Fibroblast of peridontal ligament (primary cell): ENCODE measurements at regions not wholly inside any gene's neighbourhood (a gene's known extent, or its start where the extent isn't known, plus 50 kb on each side); places are given as distances from the start of the nearest gene placed in this dataset.
"Not testable (repeated sequence)": the region's sequence is repeated elsewhere in the genome, so short reads cannot be mapped to it uniquely, and the experiment has no call there.

Experiments
- DNase-seq: peaks from one replicate; pipeline ENCODE4 v3.0.0-alpha.2; 2010; ENCODE audit errors: extremely low read depth

DNA sequence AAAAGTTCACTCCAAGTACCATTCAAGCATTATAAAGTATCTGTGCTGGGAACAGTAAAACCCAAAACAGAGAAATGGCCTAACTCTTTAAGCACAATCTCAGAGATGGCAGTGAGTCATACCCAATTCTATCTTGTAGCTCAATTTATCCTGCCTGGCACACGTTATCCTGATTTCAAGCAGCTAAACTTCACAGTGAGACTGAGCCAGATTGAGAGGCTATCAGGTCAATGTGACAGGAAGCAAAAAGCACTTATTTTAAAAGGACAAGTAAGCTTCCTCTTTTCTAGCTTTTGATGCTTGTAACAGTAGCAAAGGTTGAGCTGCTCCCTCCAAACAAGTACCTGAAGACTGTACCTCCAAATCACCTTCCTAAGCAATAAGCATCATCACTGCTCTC is 324.9 kb downstream of the NAF1 start:
- no peak for DNase-seq

DNA sequence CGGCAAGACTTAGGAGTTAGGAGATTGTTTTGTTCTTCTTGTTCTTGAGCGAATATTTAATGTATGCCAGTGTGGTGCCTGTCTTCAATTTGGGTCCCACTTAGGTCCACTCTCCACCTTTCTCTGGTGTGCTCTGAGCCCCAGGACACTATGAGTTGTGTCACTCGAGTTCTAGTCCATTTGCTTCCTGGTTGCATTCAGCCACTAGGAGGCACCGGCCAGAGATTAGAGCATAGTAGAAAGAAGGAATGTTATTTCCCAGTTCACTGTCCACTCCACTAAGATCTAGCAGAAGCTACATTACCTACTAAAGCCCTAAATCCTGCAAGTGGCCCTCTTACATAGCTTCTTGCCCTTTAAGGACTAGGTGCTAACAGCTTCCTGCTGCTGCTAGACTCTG is 326.9 kb downstream of the NAF1 start:
- DNase-seq = no peak

DNA sequence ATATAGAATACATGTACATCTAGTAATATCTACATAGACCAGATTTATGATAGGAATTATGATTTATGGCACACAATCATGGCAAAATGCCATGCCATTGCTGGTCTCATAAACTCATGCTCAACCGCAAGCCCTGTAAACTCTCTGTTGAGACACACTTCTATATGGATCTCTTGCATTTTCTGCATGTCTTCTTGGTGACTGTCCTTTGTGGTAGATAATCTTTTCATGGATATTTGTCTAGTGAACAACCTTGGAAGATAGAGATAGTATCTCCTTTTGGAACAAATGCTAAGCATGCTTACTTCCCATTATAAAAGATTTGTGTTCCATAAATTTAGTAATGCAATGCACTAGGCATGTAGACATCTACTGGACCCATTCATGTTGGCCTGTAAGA is 328.0 kb downstream of the NAF1 start:
- DNase-seq = no peak

DNA sequence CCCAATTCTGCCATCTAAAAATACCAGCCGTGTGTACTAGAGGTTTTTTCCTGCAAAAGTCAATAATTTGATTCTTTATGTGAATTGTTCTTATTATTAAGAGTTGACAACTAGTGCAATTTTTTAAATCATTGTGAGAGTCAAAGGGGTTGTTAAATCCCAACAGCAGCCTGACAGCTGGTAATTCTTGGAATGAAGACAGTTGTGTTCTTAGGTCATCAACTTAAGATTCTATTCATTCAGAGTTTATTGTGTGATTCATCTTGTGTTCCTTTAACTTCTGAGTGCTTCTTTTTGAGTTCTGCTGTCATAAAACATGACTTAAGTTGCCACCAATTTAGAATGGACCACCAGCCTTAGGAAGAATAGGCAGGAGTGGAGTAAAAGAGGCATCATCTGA is 329.0 kb downstream of the NAF1 start:
- no peak for DNase-seq

DNA sequence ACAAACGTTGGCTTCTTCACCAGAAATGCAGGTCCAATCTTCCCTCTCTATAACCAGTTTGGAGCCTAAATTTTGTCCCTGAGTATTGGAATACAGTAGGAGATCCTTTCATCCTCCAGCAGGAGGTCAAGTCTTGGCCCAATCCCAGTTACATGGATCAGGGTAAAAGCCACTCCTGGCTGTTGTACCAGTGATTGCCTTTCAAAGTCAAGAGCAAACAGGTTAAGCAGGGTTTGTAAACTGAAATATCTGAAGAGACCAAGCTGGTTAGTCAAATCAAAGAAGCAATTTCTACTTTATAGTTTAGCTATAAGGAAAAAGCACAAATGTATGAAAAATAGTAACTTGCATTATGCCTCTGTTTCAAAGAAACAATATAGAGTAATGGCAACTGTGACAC is 329.4 kb downstream of the NAF1 start:
- no peak for DNase-seq

DNA sequence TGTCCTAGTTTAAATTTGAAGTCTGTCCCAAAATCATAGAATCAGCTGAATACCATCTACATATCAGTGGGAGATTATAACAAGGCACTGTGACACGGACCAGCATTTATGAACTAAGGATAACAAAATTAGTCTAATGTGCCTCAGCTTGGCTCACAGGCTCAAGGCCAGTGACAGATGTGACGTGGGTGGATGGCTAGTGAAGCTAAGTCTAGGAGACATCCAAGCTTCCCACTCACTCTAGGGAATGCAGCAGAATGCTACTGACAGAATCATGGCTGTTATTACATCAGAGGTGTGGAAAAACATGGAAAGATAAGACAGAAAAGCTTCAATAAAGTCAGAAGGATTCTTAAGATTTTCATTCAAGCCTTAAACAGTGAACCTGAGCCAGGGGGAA is 329.9 kb downstream of the NAF1 start:
- no peak for DNase-seq

DNA sequence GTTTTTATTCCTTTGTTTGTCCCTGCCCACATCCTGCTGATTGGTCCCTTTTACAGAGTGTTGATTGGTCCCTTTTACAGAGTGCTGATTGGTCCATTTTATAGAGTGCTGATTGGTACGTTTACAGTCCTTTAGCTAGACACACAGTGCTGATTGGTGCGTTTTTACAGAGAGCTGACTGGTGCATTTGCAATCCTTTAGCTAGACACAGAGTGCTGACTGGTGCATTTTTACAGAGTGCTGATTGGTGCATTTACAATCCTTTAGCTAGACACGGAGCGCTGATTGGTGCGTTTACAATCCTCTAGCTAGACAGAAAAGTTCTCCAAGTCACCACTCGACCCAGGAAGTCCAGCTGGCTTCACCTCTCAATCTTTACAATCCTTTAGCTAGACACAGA is 330.4 kb downstream of the NAF1 start:
- not testable (repeated sequence) for DNase-seq

DNA sequence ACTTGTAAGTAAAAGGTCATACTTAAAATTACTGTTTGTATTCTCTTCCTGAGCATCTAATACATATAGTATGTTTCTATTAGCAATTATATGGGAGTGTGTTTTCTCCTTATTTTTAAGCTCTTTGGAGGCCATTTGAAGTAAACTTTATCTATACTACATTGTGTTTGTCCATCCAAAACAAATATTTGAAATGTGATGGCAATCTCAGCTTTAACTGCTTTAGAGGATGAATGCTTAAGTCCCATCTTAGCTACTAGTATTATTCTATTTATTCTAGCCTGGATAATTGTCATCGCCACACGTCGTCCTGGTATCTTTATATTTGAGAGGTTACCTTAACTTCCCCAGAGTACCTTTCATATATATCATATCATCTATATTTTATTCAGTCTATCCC is 335.8 kb downstream of the NAF1 start:
- DNase-seq = no peak

DNA sequence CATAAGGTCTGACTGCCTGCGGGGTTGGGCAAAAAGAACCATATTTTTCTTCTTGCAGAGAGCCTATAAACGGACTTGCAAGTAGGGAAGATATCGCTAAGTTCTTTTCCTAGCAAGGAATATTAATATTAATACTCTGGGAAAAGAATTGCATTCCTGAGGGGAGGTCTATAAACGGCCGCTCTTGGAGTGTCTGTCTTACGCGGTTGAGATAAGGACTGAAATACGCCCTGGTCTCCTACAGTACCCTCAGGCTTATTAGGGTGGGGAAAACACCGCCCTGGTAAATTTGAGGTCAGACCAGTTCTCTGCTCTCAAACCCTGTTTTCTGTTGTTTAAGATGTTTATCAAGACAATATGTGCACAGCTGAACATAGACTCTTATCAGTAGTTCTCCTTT is 349.3 kb downstream of the NAF1 start:
- DNase-seq = not testable (repeated sequence)

DNA sequence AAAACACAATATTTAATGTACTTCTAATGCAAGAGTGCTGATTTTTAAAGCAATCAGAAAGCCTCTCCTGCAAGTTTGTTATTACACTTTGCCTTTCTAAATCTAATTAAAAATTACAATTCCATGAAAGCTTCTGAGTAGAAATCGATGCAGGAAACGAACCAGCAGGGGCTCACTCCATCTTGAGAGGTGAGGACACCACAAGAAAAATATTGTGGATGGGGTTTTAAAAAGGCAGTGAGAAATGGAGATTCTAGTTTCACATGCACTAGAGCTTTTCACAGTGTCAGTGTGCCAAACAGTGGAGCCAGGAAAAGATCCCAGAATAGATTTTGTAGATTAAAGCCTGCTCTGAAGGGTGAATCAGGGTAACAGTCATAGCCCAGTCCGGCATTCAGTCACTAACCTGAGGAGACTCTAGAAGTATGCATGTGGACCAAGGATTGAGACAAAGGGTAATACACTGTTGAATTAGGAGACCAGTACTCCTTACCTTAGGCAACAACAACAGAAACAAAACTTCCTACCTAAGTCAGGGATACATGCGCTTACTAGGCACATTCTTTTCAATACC is 362.3 kb downstream of the NAF1 start:
- DNase-seq = no peak

DNA sequence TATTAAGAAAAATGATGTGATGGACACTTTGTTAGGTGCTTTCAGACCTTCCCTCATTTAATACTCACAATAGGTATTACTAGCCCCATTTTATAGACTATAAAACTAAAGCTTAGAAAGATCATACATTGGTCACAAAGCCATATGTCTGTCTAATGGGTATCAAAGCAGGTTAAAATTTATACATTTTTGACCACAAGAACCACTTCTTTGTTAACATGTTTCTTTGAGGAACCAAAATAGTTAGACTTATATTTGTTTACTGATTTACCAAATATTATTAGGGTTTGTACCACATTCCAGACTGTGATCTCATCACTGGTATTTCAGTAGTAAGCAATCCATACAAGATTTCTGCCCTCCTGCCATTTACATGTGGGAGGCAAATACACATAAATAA is 363.3 kb downstream of the NAF1 start:
- no peak for DNase-seq

DNA sequence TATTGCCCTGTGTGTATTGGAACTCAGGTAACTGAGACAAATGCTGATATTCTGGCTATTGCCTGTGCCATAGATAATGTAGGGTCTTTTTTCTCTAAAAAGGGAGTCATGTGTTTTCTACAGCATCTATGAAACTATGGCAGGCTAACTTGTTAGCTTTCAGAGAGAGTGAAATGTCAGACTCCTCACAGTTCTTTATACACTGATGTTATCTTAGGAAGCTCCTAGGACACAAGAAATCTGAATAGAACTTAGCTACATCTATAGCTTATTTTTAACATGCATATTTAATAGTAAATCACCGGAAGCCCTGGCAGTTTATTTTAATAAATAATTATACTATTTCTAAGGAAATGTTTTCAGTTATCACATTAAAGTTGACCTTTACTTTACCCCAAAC is 369.6 kb downstream of the NAF1 start:
- no peak for DNase-seq

DNA sequence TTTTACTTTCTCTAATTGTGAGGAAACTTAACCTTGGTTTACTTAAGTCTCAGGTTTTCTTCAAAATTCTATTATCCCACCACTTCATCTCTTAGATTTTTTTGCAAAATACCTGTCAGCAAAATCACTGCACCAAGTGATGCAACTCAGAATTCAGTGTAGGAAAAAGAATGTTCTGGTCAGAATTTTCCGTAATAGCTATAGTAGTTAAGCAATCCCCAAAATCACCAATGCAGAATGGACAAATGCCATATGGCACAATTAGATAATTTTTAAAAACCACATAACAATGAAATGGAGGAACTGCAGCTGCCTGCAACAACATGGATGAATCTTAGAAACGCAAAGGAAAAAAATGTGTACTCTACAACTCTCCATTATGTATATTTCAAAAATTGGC is 373.1 kb downstream of the NAF1 start:
- no peak for DNase-seq

DNA sequence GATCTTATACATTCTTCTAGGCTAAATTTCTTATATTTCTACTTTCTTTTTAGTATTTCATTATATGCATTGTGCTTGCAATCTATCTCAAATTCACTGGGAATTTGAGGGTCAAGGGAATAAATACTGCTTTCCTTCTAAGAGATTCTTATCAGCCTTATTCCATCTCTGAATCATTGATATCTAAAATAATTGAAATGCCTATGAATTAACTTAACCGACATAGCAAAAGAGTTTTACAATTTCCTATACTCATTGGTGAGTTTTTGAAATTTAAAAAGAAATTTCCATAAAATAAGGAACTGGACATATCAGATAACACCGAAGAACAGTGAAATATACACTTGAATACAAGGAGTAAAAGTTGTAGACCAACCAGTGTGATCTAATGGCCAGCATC is 373.7 kb downstream of the NAF1 start:
- DNase-seq = no peak

DNA sequence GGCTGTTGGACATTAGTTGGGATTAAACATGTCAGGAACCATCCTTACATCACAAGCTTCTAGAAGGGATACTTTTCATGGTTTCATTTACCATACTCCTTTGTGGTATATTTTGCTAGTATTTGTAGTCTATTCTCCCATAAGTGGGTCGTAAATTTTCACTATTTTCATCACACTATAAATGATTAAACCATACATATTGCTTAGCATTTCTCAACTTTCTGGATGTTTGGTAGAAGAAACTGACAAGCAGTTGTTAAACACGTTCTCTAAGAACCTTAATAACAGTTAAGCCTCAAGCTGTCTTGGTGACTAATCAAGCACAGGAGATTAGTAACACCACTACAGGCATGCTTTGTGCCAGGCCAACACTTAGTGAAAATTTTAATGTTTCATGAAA is 375.5 kb downstream of the NAF1 start:
- DNase-seq = no peak

DNA sequence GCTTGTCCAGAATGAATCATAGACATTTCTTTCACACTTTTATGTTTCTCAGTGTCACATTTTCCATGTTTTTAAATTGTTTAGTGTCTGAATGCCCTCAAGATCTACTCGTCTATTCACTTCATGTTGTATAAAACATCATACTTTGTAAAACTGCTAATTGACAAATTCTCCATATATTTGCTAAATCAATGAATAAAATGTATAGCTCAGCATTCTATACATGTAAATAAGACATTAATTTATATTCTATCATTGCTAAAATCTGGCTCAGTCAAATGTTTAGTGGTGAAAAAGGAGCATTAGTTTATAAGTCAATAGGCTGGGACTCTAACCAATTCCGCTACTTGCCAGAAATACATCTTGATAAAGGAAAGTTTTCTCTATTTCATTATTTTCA is 379.6 kb downstream of the NAF1 start:
- no peak for DNase-seq

DNA sequence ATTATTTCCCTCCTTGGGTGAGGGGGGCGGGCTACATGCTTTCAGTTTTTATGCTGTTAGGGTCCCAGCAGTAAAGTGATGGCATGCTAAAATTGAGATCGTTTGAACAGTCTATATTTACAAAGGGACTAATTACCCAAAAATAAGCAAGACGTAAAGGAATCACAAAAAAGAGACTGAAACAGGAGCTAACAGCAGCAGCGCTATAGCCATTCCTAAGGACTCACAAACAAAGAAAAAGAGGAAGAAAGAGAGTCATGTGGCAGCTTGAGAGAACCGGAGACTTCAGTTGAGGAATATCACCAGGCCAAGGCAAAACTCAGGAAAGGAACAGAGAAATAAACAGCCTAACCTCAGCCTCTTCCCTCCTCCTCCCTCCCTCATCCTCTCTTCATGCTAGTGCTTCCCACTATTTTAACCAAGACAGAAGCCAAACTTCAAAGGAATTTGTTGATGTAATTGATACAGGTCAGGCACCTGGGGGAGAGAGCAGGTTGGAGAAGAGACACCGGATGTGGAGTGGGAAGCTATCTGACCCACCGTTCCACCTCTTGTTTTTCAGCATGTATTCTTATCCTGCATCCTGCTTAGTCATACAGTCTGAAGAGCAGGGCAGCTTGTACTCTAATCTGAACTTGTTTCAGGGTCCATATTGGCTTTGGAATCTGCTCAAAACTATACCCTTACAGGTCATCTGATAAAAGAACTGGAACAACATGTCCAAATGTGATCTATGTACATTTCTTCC is 383.7 kb downstream of the NAF1 start:
- DNase-seq = no peak

DNA sequence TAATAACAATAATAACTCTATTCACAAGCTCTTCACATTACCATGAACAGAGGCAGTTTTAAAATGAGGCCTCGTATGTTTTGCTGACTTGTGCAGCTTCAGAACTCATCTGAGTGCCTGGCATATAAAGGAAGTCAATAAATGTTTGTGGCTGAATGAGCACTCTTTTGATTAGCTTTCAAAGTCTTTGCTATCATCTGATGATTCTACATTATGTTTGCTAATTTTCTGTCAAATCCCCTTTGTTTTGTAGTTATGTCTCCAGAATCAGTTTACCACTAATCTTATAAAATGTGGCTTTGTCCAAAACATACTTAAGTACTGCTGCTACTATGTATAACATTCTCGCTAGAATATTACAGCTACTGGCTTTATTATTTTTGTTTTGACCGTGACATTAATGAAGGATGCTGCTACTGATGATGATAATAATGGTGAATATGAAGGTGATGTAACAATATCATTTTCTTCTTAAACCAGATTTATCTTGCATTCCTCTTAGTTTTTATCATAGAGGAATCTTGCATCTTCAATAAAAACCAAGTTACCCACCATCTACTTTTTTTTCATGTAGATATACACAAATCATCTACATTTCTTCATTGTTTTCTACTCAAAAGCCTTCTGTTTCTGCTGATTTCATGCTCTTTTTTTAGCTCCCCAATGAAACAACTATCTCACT is 384.5 kb downstream of the NAF1 start:
- no peak for DNase-seq

DNA sequence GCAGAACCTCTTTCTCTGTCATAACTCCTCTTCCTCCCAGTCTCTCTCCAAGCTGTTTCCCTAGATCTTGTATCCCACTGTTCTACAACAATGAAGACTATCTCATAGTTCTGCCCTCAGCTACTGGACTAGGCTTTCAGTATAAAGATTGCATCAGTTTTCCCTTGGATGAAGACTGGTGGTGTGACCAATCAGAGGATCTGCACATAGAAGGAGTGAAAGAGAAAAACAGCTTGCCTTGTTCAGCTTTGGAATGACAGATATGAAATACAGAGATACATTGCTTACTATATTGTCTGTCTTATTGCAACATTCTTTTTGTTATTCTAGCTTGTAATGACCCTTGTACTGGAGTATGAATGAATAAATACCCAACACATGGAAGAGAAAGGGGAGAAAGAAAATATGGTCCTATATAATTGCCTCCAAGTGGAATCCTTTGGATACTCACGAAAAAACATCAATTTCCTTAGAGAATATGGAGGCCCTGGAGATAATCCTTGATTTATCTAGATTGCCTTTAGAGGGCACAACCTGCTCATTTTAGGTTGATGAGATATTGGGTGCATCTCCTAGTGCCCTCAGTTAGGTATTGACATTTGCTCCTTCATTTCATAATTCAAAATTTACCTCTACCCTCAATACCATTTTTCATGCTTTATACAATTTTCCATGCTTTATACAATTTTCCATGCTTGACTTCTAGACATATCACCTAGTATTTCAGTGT is 395.8 kb downstream of the NAF1 start:
- no peak for DNase-seq

DNA sequence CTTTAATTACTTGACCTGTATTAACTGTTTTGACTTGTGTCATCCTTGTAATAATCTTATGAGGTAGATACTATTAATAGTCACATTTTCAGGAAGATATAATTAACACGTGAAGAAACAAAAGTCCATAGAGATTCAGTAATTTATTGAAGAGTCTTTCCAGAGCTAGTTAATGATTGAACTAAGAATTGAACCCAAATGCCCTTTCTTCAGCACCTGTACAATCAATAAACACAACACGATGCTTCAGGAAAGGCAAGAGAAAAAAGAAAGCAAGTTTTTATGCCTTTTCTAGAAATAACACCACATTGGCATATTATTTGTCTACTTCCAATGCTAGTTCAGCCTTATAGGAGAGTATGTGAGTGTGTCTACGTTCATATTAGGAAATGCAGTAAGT is 399.6 kb downstream of the NAF1 start:
- DNase-seq = no peak

DNA sequence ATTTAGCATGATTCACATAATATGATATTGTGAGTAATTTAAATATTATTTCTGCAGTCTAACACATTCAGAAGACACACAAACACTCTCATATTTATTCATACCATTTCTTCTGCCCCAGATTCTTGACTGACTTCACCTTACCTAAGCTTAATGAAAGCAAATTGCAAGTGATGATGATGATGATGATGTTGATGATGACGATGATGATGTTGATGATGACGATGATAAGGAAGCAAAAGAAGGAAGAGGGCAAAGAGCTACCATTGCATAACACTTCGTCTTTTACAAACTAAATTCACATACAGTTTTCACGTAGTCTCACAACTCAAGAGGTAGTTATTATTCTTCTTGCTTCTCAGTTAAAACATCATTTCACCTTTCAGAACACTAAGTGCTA is 404.7 kb downstream of the NAF1 start:
- no peak for DNase-seq

DNA sequence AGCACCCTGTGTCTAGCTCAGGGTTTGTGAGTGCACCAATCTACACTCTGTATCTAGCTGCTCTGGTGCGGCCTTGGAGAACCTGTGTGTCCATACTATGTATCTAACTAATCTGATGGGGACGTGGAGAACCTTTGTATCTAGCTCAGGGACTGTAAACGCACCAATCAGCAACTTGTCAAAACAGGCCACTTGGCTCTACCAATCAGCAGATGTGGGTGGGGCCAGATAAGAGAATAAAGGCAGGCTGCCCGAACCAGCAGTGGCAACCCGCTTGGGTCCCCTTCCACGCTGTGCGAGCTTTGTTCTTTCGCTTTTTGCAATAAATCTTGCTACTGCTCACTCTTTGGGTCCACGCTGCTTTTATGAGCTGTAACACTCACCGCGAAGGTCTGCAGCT is 426.5 kb downstream of the NAF1 start:
- DNase-seq = not testable (repeated sequence)

DNA sequence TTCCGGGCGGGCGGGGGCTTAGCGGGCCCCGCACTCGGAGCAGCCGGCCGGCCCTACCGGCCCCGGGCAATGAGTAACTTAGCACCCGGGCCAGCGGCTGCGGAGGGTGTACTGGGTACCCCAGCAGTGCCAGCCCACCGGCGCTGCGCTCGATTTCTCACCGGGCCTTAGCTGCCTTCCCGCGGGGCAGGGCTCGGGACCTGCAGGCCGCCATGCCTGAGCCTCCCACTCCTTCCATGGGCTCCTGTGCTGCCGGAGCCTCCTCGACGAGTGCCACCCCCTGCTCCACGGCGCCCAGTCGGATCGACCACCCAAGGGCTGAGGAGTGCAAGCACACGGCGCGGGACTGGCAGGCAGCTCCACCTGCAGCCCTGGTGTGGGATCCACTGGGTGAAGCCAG is 427.1 kb downstream of the NAF1 start:
- not testable (repeated sequence) for DNase-seq
